ENCODE measurements at regions not wholly inside any gene's neighbourhood (a gene's known extent, or its start where the extent isn't known, plus 50 kb on each side); places are given as distances from the start of the nearest gene placed in this dataset.

GRCh38 chr12:13697973-13698372 is 283.4 kb downstream of the GRIN2B start:
- TF ChIP-seq CTCF (IDR thresholded peaks at IDR 0.05) (no peak), POLR2AphosphoS5 (IDR thresholded peaks at IDR 0.05; ENCODE audit: low read depth, low read length) (no peak), REST (IDR thresholded peaks at IDR 0.05; ENCODE audit: insufficient read depth in 1 of 2, low read depth in 2 of 2, low read length in 1 of 2) (no peak)

Measured in Panc1 (cell line).